ENCODE measurements at regions not wholly inside any gene's neighbourhood (a gene's known extent, or its start where the extent isn't known, plus 50 kb on each side); places are given as distances from the start of the nearest gene placed in this dataset.
"Not testable (repeated sequence)": the region's sequence is repeated elsewhere in the genome, so short reads cannot be mapped to it uniquely, and the experiment has no call there.

DNA sequence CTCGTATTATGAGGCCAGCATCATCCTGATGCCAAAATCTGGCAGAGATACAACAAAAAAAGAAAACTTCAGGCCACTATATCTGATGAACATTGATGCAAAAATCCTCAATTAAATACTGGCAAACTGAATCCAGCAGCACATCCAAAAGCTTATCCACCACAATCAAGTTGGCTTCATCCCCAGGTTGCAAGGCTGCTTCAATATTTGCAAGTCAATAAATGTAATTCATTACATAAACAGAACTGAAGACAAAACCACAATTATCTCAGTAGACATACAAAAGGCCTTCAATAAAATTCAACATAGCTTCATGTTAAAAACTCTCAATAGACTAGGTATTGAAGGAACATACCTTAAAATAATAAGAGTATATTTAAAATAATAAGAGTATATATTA is 815.3 kb upstream of the SLITRK1 start:
- DNase-seq: not testable (repeated sequence)

DNA sequence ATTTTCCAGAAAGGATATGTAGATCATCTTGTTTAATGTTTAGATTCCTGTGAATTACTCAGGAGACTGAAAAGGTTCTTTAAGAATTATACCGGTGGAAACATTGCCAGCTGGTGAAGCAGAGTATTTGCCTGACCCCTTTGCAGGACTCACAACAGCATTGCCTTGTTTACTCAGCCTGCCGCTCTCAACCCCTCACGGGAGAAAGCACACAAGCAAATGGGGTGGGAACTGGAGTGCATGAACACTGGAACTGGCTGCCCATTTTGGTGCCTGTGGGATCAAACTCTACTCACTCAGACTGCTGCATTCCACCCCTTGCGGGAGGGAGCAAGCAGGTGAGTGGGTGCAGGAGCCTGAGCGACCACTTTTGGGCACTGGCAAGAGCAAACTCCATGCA is 804.7 kb upstream of the SLITRK1 start:
- no peak for DNase-seq

DNA sequence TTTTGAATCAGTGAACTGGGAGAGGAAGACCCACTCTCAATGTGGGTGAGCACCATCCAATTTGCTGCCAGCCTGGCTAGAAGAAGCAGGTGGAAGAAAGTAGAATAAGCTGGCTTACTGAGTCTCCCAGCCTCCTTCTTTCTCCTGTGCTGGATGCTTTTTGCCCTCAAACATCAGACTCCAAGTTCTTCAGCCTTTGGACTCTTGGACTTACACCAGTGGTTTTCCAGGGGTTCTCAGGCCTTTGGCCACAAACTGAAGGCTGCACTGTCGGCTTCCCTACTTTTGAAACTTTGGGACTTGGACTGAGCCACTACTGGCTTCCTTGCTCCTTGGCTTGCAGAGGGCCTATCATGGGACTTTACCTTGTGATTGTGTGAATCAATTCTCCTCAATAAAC is 804.2 kb upstream of the SLITRK1 start:
- no peak for DNase-seq

DNA sequence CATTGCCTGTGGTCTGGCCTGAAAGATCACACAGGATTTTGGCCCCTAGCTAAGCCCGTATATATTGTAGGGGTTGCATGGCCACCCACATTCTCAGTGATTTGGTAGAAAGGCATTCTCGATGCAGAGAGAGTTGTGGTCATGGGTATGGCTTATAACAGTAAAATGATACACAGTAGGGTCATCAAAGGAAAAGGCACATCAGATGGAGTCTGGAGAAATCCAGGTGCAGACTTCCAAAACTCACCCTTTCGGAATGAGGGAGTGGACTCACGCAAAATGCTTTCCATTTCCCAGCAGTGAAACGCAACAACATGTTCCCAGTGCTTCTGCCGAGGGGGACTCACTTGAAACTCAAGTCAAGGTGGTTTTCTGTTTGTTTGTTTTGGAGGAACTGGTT is 802.5 kb upstream of the SLITRK1 start:
- DNase-seq: no peak

DNA sequence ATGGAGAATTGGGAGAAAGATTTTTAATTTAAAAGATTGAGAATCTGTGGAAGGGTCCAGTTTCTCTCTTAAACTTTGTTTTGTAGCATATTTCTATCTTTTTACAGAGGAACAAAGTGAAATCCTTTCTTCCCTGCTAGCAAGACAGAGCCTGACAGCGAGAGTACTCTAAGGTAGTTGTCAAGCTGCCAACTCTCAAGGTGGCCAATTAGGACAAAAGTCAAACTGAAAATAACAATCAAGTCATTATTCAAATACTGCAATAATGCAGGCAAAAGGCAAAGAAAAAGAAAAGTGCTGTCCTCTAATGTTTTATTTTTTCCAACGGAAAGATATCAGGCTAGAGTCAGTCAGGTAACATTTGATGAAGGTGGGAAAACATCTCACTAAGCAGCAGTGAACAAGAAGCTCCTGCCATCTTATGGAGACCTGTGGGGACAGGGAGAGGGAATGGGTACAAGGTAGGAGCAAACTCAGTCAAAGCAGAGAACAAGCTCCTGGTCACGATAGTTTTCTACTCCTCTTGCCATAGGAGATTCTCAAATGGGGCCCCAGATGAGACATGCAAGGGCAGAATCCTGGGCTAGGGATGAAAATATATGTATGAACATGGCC is 801.9 kb upstream of the SLITRK1 start:
- DNase-seq: no peak

DNA sequence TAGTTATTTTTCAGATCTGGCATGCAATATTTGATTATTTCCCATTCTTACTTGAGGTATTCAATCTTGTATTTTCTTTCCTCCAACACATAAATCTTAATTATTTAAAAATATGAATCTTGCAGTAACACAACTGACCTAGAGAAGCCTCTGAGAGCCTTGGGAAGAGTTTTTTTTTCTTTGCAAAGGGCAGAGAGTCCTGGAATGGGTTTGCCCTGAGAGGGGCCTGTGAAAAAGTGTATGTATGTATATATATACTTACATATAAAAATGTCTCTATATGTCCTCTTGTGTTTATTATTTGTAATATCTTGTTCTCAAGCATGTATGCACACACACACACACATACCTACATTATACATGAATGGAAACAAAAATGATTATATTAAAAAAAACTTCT is 801.2 kb upstream of the SLITRK1 start:
- DNase-seq: no peak

DNA sequence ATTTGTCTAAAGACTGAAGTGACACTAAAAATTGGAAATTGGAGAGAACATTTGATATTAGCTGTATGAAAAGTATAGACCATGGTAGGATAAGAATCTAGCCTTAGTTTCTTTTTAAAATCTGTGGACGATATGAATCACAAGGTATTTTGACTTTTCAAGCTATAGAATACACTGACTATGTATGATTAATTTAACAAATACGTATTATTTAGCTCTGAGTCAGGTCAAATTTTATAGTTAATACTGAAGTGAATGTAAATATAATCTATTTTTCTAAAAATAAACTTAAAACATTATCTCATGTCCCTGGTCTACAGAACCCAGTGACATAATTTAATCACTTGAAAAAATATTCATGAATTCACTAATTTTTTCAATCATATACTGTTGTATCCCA is 795.6 kb upstream of the SLITRK1 start:
- no peak for DNase-seq

DNA sequence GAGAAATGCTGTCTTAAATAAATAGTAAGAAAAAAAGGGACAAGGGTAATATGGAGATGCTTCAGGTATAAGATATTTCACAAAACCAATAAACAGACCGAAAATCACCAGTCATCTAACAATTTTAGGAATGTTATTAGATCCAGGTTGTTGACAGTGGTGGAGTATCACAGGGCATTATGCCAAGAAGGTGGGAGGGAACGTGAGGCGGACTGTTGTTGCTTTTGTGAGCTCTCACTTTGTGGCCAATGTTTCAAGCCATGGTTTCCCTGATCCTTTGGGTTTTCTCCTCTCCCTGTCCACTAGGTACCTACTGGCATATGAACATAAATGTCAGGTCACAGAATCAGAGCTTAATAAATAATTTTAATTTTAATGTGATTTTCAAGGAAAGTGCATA is 790.3 kb upstream of the SLITRK1 start:
- no peak for DNase-seq

DNA sequence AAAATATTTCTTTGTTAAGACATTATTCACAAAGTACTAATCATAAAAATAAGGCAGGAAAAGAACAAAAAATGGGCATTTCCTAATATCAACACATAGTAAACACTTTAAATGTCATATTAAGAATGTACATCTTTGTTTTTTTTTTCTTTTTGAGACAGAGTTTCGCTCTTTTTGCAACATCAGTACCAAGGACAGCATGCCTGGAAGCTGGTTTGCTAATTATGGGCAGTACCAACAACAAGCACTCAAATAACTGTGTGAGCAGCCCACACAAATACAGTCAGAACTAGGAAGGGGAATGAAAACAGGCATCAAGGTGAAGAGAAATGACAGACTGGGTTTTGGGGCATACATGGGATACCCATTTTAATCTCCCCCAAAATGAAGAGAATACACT is 788.0 kb upstream of the SLITRK1 start:
- no peak for DNase-seq

DNA sequence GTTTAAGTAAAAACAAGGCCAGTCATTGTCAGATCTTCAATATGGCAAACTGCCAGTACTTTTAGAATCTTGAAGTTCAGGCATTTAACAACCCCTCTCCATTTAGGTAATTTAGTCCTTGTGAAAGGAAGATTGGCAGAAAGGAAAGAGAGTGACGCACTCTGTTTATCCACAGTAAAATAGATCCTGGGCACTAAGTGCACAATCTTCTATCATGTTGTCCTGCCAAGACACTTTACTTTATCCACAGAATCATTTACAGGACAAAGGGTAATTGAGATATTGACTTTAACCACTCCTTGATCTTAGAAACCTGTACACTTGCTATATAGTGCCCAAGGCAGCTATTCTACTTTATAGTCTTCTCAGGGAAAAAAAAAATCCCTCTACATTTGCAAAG is 786.4 kb upstream of the SLITRK1 start:
- peak; percentile 50 for DNase-seq

DNA sequence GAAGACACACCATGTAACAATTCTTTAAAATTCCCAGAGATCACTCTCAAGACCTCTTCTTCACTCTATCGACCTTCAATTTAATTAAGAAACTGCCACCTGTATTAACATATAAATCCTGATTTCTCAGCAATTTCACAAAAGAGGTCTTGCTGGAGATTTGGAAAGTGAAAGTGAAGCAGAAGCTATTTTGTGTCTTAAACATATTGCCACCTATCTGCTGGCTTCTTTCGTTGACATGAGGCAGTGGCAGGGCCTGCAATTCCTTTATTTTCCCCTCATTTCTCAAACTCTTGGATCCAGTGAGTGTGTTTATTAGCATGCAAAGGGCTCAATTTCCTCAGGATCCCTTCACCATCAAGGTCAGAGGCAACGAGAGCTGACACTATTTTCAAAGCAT is 780.2 kb upstream of the SLITRK1 start:
- DNase-seq: no peak

DNA sequence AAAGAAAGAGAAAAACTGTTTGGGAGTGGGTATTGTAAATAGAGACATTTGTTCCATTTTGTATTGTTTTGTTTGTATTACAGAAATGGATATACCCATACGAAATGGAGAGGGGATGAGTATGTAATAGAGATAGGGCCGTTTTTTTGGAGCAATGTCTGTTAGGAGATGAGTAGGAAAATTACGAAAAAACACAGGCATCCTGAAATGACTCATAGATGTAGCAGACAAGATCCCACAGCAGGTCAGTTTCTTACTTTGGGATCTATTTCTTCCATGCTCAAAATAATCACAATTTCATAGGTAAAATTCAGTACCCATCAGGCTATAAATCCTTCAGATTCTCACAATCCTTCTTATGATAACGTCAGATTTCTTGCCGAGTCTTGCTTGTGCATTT is 779.4 kb upstream of the SLITRK1 start:
- no peak for DNase-seq

DNA sequence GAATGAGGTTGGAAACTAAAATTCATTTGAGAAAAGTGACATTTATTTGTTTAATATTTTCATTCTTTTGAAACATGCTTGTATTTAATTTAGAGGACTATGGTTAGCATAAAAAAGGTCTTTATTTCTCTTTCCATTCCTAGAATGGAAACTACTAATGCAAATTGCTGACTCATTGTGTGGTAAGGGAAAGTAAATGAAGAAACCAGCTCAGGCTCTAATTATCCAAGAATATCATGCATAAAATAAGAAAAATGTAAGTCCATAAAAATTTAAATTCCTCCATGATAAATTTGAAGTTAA is 777.0 kb upstream of the SLITRK1 start:
- no peak for DNase-seq

DNA sequence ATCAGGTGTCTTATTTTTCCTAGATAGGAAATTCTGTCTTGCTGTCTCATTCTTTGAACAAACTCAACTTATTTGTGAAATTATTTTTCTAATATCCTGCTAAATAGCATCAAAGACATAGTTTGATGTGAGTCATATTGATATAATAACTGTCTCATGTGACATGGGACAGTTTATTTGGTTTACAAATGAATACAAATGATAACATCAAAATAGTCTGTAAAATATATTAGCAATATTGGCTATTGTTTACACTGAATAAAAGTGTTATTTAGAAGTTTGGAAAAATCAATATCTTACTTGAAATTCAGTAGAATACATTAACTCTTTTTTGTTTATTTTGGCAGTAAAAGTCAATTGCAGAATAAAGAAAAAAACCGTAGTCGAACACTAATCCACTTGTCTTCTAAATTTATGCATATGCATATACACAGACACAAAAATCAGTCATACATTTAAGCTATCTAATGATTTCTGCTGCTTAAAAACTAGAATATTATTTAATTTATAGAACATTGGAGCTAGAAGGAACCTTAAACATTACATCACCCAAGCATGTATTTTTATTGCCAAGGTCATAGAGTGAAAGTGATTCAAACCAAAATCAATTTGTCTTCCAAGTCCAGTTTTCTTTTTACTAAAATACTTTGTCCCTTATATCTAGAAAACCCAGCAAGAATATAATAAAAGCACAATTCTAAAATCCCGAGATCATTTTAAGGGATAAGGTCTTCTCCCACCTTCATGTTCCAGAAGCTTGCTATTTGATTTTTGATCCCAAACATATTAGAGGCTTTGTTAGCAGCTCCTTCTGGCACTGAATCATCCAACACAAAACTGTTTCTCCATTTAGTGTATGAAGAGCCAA is 776.5 kb upstream of the SLITRK1 start:
- DNase-seq: no peak

DNA sequence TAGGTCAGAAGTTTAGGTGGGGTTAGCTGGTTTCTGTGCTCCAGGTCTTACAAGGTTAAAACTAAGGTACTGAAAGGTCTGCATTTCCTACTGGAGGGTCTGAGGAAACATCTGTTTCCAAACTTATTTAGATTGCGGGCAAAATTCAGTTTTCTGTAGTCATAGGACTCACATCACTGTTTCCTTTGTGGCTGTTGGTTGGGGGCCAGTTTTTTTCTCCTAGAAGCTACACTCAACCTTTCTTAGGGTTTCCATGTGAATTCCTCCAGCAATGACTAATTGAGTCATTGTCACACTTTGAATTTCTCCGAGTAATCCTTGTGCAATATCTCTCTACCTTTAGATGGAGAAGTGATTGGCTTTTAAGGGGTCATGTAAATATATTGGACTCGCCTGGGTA is 773.4 kb upstream of the SLITRK1 start:
- no peak for DNase-seq

DNA sequence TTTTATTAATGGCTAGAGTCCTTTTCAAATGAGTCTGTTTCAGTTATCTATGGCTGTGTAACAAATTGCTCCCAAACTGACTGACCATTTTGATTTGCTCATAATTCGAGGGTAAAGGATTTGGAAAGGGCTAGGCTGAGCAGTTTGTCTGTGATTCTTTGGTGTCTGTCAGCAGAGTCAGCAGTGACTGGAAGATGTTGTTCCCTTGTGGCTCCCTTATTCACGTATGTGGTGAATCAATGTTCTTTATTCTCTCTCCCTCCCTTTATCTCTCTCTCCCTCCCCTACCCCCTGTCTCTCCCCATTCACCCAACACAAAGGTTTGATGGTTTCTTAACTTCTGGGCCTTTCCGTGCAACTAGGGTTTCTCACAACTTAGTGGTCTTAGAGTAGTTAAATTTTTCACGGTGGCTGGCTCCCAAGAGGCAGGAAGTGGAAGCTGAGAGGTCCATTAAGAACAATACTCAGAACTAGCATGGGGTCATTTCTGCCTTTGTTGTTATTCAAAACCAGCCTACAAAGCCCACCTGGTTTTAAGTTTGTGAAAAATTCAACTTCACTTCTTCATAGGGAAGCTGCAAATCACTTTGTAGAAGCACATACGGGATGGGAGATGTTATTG is 772.5 kb upstream of the SLITRK1 start:
- DNase-seq: no peak

DNA sequence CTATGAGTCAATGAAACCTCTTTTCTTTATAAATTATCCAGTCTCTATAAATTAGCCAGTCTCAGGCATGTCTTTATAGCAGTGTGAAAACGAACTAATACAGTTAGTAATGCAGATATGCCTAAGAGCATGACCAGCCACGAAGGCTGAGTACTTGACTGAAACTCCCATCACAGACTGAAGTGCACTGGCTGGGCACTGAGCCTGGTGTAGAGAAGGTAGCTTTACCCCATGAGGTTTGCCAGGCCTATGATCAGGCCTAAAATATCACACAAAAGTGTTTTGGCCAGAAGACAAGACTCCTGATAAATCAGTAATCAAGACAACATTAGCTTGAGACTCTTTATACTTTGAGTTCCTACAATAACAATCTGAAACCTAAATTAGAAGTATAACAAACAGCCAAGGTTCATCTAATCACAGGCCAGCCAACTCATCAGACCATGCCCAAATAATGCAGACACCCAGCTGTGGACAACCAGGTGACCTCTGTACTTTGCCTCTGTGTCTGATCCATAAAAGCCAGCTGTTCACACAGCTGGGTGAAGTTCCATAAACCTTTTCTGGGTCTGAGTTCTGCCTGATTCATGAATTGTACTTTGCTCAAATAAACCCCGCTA is 771.8 kb upstream of the SLITRK1 start:
- DNase-seq: no peak

DNA sequence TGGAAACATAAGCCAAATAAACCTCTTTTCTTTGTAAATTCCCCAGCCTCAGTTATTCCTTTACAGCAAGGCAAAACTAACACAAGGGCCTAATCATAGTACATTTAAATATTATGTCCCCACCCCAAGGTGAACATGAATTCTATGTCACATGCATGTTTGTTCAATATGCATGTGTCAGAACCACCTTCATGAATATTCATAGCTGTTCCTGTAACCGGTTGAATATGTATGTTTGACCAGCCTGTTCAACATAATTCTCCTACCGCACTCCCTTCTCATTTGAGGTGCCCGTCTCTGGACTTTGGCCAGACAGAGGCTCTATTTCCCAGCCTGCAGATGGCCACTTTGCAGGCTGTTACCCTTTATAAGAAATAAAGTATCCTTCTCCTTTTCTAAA is 769.4 kb upstream of the SLITRK1 start:
- no peak for DNase-seq

DNA sequence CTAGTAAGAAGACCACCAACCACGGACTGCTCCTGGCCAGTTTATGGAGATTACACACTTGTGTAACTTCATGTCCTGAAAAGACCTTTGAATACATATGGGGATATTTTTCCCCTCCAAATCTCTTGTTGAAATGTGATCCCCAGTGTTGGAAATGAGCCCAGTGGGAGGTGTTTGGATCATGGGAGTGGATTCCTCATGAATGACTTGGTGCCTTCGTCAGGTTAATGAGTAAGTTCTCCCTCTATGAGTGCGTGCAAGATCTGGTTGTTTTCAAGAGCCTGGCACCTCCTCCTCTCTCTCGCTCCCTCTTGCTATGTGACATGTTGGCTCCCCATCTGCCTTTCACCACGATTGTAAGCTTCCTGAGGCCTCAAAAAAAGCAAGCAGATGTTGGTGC is 769.0 kb upstream of the SLITRK1 start:
- DNase-seq: no peak

DNA sequence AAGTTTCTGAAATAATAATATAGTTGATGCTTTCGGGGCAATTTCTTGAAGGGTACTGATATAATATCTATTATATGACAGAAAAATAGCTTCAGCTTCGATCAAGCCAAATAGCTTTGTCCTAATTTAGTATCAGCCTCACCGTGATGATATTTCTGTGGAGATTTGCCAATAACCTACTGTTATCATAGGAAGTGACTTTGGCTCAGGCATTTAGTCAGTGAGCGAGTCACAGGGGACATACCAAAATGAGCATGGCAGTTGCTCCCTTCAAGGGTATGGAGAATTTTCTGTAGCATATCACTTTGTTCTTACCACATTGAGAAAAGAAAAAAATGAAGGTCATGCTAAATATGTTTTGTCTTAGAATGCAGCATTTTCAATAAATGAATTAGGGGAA is 767.6 kb upstream of the SLITRK1 start:
- DNase-seq: no peak

DNA sequence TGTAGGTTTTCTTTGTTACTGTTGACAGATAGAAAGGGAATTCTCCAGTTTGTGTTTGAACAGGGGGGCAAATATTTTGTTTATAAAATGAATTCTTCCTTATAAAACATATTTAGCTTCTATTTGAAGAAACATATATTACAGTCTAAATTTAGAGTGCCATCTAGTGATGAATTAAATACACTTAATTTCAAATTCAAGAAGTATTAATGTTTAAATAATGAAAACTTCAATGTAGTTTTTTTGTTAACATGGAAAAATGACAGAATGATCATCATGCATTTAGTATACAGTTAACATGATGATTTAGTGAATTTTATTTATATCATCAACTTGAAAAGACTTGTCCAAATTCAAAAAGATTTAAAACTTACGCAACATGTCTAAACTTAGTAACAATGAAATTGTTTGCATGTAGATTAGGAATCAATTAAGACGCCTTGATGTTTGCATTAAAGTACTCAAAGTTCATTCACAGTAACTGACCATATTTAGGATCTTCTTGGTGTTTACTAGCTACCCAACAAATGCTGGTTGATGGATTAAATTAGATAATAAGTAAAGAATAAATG is 765.9 kb upstream of the SLITRK1 start:
- no peak for DNase-seq

DNA sequence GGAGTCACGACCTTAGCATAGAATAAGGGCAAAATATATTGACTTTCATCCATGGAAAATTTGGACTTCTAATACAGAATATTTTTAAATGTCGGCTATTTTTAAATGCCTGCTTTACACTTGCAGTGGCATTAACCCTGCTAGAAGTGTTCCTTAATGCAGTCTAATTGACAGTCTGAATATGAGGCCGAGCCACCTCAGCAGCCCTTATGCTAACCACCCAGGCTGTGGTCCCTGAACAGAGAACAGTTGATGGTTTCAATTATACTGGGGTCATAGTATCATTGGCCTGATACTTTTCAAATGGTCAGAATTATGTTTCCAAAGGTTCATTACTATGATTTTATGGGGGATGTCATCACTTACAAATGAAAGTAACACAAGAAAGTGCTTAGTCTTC is 764.7 kb upstream of the SLITRK1 start:
- DNase-seq: no peak

DNA sequence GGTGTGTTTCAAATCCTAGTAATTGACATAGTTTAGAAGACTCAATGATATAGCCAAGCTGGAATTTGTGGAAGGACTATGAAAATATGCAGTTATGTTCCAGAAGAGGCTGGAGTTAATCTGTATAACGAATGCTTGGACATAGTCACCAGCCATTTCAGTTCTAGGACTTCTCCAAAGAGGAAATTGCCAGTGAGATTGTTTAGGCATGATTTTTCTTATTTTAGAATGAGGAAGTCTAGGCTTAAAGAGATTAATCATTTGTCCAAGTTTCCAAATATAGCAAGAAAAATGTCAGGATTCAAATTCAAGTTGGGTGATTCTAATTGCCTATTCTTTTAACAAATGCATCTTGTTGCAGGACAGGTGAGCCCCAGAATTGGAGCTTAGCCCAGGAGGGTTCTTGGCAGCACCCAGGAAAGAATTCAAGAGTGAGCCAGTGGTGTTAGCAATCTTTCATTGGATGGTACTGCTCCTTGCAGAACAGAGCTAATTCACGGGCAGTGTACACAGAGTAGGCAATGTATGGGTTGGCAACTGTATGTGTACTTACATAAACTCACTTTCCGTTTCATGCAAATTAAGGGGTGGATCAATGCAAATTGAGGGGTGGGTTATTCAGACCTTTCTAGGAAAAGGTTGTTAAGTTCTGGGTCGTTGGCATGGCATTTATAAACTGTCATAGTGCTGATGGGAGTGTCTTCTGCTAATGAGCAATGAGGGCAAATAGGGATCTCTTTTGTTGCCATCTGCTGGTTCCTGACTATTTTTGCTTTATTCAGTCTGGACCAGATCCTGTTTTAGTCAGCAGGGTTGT is 763.1 kb upstream of the SLITRK1 start:
- no peak for DNase-seq

All from NCI-H1436 (cell line).